Fibroblast of peridontal ligament (primary cell): ENCODE measurements at regions not wholly inside any gene's neighbourhood (a gene's known extent, or its start where the extent isn't known, plus 50 kb on each side); places are given as distances from the start of the nearest gene placed in this dataset.
"Not testable (repeated sequence)": the region's sequence is repeated elsewhere in the genome, so short reads cannot be mapped to it uniquely, and the experiment has no call there.

Source experiments
- DNase-seq: peaks from one replicate; pipeline ENCODE4 v3.0.0-alpha.2; 2010; ENCODE audit errors: extremely low read depth

GRCh38 chr20:24836661-24837299 lies 112.3 kb upstream of the CST7 start:
- no peak for DNase-seq

GRCh38 chr20:24837781-24838450 lies 111.2 kb upstream of the CST7 start:
- DNase-seq, result no peak

GRCh38 chr20:24838546-24839535 lies 110.2 kb upstream of the CST7 start:
- no peak for DNase-seq

GRCh38 chr20:24840121-24840713 lies 108.9 kb upstream of the CST7 start:
- no peak for DNase-seq

- DNase-seq, result no peak
Observed at GRCh38 chr20:24842274-24842917, 106.7 kb upstream of the CST7 start.

GRCh38 chr20:24842918-24843715 lies 106.0 kb upstream of the CST7 start:
- no peak for DNase-seq

GRCh38 chr20:24850176-24850575 lies 98.9 kb upstream of the CST7 start:
- DNase-seq, result no peak

- no peak for DNase-seq
Observed at GRCh38 chr20:24851346-24852019, 97.6 kb upstream of the CST7 start.

- DNase-seq, result no peak
Observed at GRCh38 chr20:24853916-24854315, 95.2 kb upstream of the CST7 start.

GRCh38 chr20:24855848-24856247 lies 93.2 kb upstream of the CST7 start:
- DNase-seq, result no peak

GRCh38 chr20:24858500-24858899 lies 90.6 kb upstream of the CST7 start:
- not testable (repeated sequence) for DNase-seq

GRCh38 chr20:24859539-24859938 lies 89.5 kb upstream of the CST7 start:
- DNase-seq, result no peak

GRCh38 chr20:24862186-24862585 lies 86.9 kb upstream of the CST7 start:
- no peak for DNase-seq

GRCh38 chr20:24862606-24863005 lies 86.5 kb upstream of the CST7 start:
- DNase-seq, result no peak

GRCh38 chr20:24863356-24863755 lies 85.7 kb upstream of the CST7 start:
- peak; percentile 81 for DNase-seq

GRCh38 chr20:24866008-24866407 lies 83.1 kb upstream of the CST7 start:
- no peak for DNase-seq

- no peak for DNase-seq
Observed at GRCh38 chr20:24866742-24867141, 82.3 kb upstream of the CST7 start.

GRCh38 chr20:24867556-24867955 lies 81.5 kb upstream of the CST7 start:
- DNase-seq, result no peak

- DNase-seq, result no peak
Observed at GRCh38 chr20:24868396-24868927, 80.6 kb upstream of the CST7 start.

GRCh38 chr20:24868959-24869358 lies 80.1 kb upstream of the CST7 start:
- no peak for DNase-seq
